ENCODE measurements at regions not wholly inside any gene's neighbourhood (a gene's known extent, or its start where the extent isn't known, plus 50 kb on each side); places are given as distances from the start of the nearest gene placed in this dataset.

DNA sequence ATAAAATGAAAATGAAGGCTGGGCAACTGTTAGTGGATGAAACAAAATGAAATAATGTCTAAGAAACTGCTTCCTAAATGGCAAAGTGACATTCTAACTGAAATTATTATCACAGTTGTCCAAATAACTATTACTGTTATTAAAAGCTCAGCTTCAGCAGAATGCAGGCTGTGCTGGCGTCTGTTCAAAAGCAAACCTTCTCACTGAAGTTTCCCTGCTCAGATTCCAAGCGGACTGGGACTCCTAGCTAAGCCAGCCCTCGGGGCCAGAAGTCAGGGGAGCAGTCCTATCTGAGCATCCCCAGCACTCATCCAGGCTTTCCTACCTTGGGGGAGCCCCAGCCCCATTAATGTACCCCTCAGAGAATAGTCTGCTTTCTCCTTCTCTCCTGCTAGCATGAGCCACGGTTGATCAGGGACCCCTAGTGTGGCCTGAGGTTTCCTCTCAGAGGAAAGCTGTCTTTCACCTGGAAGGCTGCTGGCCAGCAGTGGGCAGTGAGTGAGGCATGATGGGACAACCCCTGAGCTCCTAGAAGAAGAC lies 1167.3 kb downstream of the TBC1D22A start:
- TF ChIP-seq, protein P1, sequence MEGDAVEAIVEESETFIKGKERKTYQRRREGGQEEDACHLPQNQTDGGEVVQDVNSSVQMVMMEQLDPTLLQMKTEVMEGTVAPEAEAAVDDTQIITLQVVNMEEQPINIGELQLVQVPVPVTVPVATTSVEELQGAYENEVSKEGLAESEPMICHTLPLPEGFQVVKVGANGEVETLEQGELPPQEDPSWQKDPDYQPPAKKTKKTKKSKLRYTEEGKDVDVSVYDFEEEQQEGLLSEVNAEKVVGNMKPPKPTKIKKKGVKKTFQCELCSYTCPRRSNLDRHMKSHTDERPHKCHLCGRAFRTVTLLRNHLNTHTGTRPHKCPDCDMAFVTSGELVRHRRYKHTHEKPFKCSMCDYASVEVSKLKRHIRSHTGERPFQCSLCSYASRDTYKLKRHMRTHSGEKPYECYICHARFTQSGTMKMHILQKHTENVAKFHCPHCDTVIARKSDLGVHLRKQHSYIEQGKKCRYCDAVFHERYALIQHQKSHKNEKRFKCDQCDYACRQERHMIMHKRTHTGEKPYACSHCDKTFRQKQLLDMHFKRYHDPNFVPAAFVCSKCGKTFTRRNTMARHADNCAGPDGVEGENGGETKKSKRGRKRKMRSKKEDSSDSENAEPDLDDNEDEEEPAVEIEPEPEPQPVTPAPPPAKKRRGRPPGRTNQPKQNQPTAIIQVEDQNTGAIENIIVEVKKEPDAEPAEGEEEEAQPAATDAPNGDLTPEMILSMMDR (conservative IDR thresholded peaks at IDR 0.05; ENCODE audit: low read depth, low read length): no peak
- DNase-seq (ENCODE audit: low read depth): no peak
- H3K4me3 ChIP-seq (ENCODE audit: low read depth, low read length): no peak overlapping the region

DNA sequence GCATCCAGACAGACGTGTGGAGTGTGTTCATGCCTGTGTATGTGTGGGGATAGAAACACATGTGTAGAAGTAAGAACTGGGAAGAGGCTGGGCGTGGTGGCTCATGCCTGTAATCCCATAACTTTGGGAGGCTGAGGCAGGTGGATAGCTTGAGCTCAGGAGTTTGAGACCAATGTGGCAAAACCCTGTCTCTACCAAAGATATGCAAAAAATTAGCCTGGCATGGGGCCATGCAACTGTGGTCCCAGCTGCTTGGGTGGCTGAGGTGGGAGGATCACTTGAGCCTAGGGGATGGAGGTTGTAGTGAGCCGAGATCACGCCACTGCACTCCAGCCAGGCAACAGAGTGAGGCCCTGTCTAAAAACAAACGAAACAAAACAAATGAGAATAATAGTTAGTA lies 1166.6 kb downstream of the TBC1D22A start:
- DNase-seq (ENCODE audit: low read depth): no peak
- TF ChIP-seq, protein P1 (conservative IDR thresholded peaks at IDR 0.05; ENCODE audit: low read depth, low read length): no peak
- no peak overlapping the region for H3K4me3 ChIP-seq (ENCODE audit: low read depth, low read length)

DNA sequence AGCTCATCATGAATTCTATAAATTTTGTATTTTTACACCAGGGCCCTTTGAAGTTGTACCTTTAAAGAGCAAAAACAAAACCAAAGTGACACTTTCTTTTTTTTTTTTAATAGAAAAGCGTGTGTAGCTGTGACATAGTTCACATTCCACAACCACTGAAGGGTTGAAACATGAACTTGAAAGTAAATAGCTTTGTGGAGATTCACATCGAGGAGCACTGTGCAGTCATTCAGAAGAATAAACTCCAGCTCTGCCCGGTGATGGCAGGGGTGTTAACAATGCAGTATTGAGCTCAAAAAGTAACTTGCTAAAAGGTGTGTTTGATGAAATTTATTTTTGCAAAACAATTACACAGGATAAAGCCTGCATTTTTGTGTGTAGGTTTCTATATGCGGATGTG lies 1166.2 kb downstream of the TBC1D22A start:
- DNase-seq (ENCODE audit: low read depth): no peak
- TF ChIP-seq, protein P1 (conservative IDR thresholded peaks at IDR 0.05; ENCODE audit: low read depth, low read length): no peak
- H3K4me3 ChIP-seq (ENCODE audit: low read depth, low read length): no peak overlapping the region

DNA sequence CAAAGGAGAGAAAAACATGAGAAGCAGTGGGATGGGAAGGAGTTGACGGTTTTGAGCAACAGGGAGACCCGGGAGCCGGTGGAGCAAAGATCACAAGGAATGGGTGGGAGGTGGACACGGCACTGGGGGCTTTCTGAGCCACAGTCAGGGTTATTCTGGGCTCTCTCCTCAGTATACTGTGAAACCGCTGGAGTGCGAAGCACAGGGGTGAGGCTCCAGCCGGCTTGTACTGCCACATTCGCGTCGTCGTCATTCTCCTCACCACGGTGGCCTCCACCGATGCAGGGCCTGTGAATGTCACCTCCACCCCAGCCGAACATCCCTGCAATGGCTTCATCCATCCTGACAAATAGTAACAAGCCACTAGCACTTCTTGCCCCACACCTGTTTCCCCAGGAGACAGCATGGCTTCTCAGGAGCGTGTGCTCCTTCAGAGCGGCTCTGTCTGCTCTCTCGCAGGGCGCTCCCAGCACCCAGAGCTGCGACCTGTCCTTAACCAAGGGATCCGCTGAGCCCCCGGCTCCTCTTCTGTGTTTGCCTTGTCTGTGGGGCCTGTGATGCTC lies 1165.3 kb downstream of the TBC1D22A start:
- no peak for DNase-seq (ENCODE audit: low read depth)
- no peak overlapping the region for H3K4me3 ChIP-seq (ENCODE audit: low read depth, low read length)
- TF ChIP-seq, protein P1 (conservative IDR thresholded peaks at IDR 0.05; ENCODE audit: low read depth, low read length): no peak

DNA sequence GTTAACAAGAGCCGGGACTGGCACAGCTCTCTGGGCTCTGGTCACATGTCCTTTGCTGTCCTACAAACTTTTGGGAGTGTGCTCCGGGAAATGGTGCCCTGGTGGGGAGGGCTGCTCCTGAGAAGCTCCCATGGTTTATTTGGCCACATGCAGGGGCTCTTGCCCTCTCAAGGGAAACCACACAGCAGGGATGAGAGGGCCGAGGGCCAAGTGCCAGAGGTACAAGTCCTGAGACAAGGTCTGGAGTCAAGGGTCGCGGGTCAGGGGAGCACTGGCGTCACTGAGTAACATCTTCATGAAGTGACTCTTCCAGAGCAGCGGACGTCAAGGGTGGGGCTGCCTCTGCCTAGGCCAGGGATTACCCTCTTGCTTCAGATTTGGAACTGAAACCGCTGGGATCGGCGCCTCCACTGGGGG lies 1160.6 kb downstream of the TBC1D22A start:
- H3K4me3 ChIP-seq (ENCODE audit: low read depth, low read length): no peak overlapping the region

DNA sequence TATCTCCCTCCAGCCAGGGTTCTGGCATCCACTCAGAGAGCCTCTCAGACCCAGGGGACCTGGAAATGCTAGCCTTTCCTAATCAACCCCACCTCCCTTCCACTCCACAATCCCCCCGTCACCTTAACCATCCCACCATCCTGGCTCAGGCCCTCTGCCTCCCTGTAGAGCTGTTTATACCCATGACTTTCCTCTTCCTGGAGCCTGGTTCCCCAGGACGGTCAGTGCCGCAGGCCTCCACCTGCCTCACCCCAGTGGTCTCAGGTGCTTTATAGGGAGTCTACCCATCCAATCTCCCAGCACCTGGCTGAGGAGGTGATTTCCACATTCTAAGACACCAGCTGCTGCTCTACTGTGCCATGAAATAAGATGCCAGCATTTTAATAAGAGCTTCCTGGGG lies 1159.5 kb downstream of the TBC1D22A start:
- DNase-seq (ENCODE audit: low read depth): no peak
- no peak overlapping the region for H3K4me3 ChIP-seq (ENCODE audit: low read depth, low read length)
- TF ChIP-seq, protein P1 (conservative IDR thresholded peaks at IDR 0.05; ENCODE audit: low read depth, low read length): no peak

More for the DNA sequence above, 1160.6 kb downstream of the TBC1D22A start:
- TF ChIP-seq, protein P1 (conservative IDR thresholded peaks at IDR 0.05; ENCODE audit: low read depth, low read length): no peak
- DNase-seq (ENCODE audit: low read depth): no peak

DNA sequence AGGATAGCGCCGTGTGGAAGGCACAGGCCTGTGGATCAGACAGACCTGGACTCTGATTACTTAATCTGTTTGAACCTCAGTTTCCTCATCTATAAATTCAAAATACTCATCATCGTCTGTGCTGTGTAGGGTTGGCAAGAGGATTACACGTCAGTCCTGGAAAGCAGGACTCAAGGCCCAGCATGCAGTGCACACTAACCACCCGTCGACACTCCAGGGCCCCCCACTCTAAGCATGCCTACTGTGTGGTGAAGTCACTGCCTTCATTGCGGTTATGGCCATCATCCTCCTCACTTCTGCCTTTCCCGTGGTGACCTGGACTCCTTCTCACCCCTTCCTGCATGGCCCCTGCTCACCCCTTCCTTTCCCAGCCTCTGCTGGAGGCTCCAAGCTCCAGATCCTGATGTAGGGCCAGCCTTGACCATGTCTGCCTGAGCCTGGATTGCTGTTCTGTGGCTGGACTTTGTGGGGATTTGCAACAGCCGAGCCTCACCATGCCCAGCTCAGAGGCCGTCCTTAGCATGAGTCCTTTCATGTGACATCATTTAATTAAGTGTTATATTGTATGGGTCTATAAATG lies 1158.0 kb downstream of the TBC1D22A start:
- H3K4me3 ChIP-seq (ENCODE audit: low read depth, low read length): no peak overlapping the region
- DNase-seq (ENCODE audit: low read depth): no peak
- TF ChIP-seq, protein P1 (conservative IDR thresholded peaks at IDR 0.05; ENCODE audit: low read depth, low read length): no peak
